ENCODE measurements at regions not wholly inside any gene's neighbourhood (a gene's known extent, or its start where the extent isn't known, plus 50 kb on each side); places are given as distances from the start of the nearest gene placed in this dataset.

DNA sequence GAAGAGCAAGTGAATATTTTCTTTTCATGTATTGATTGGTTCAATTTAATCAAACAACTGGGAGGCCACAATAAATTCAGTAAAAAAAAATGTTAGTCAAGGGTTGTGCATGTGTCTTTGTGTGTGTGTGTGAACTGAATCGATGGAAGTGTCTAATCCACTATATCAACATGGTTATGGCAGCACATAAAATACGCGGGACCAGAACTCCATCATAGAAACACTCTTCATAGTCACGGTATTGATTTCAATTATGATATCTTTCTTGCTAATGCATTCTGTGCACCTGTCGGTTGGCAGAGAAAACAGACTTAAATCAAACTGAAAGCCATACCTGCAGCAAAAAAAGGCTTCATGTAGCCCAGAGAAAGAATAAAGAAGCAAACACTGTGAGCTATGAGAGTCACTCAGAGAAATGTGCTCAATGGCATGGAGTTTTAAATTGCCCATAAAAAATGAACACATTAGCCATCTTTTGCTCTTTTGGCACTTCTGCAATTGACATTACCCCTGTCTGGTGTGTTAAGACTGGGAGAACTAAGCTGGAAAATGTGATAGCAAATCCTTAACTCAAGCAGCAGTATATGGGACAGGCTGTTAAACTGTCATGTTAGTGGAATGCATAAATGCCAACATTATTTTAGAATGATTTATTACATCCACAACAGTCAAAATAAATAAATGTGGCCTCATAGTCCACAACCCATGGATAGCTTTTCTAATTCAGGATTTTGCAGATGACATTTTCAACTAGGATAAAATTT lies 642.4 kb upstream of the C9orf72 start:
- no peak overlapping the region for H3K27ac Mint-ChIP-seq (ENCODE audit: unreplicated experiment)
- H3K9me3 Mint-ChIP-seq (ENCODE audit: unreplicated experiment): no peaks in the 10 kb centered on the region
- H3K4me3 Mint-ChIP-seq (ENCODE audit: unreplicated experiment): no peak overlapping the region
- no peak for TF ChIP-seq CTCF (IDR thresholded peaks at IDR 0.05; ENCODE audit: partially characterized antibody, unreplicated experiment)
- no peaks in the 10 kb centered on the region for H3K36me3 Mint-ChIP-seq (ENCODE audit: unreplicated experiment)
- H3K27me3 Mint-ChIP-seq (ENCODE audit: unreplicated experiment): no peaks in the 10 kb centered on the region
- DNase-seq: no peak
- no peaks in the 10 kb centered on the region for H3K4me1 Mint-ChIP-seq (ENCODE audit: low read depth, unreplicated experiment)

DNA sequence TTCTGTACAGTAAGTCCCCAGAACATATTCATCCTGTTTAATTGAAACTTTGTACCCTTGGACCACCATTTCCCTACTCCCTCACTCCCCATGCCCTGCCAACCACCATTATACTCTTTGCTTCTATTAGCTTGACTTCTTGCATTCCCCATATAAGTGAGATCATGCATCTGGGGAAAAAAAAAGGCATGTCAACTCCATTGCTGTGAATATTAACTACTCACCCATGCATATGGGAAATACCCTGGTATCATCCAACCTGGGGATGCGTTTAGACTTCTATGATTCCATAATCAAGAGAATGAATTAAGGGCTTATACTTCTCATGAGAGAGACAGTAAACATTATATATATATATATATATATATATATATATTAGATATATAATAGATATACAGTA lies 659.4 kb upstream of the C9orf72 start:
- no peak for DNase-seq
- Mint-ChIP-seq H3K4me1 (ENCODE audit: low read depth, unreplicated experiment) (no peaks in the 10 kb centered on the region), H3K9me3 (ENCODE audit: unreplicated experiment) (no peaks in the 10 kb centered on the region), H3K27ac (ENCODE audit: unreplicated experiment) (no peak overlapping the region), H3K27me3 (ENCODE audit: unreplicated experiment) (peaks cover 2% of the 10 kb centered on the region), H3K36me3 (ENCODE audit: unreplicated experiment) (no peaks in the 10 kb centered on the region), H3K4me3 (ENCODE audit: unreplicated experiment) (no peak overlapping the region)
- no peak for TF ChIP-seq CTCF (IDR thresholded peaks at IDR 0.05; ENCODE audit: partially characterized antibody, unreplicated experiment)

DNA sequence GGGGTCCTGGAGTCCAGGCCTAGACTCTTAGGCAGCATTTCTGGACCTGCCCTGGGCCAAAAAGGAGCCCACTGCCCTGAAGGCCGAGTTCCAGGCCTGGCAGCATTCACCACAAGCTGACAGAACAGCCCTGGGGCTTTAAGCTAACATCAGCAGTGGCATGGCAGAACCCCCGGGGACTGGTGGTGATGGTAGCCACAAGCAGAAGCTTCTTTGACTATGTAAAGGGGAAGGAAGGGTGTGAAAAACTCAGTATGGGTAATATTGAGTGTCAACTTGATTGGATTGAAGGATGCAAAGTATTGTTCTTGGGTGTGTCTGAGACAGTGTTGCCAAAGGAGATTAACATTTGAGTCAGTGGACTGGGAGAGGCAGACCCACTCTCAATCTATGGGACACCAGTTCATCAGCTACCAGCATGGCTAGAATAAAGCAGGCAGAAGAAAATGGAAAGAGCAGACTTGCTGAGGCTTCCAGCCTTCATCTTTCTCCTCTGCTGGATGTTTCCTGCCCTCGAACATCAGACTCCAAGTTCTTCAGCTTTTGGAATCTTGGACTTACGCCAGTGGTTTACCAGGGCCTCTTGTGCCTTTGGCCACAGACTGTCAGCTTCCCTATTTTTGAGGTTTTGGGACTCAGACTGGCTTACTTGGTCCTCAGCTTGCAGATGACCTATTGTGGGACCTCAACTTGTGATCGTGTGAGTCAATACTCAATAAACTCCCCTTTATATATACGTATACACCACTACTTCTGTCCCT lies 661.0 kb upstream of the C9orf72 start:
- H3K36me3 Mint-ChIP-seq (ENCODE audit: unreplicated experiment): no peaks in the 10 kb centered on the region
- no peak overlapping the region for H3K27ac Mint-ChIP-seq (ENCODE audit: unreplicated experiment)
- no peak overlapping the region for H3K4me3 Mint-ChIP-seq (ENCODE audit: unreplicated experiment)
- no peak for TF ChIP-seq CTCF (IDR thresholded peaks at IDR 0.05; ENCODE audit: partially characterized antibody, unreplicated experiment)
- no peaks in the 10 kb centered on the region for H3K4me1 Mint-ChIP-seq (ENCODE audit: low read depth, unreplicated experiment)
- H3K9me3 Mint-ChIP-seq (ENCODE audit: unreplicated experiment): no peaks in the 10 kb centered on the region
- no peak for DNase-seq
- peaks cover 2% of the 10 kb centered on the region for H3K27me3 Mint-ChIP-seq (ENCODE audit: unreplicated experiment)

DNA sequence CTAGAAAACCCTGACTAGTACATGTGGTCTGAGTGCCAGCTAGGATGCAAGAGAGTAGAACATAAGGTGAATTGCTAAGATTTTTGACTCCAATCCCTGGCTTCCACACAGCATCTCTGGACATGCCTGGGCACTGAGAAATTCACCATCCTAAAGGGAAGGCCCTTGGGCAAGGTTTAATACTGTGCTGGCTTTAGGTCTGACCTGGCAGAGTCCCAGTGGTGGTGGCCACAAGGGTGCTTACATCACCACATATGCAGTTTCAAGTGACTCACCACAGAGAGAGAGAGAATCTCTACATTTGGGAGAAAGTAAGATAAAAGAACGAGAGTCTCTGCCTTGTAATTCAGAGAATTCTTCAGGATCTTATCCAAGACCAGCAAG lies 661.6 kb upstream of the C9orf72 start:
- H3K4me3 Mint-ChIP-seq (ENCODE audit: unreplicated experiment): no peak overlapping the region
- TF ChIP-seq CTCF (IDR thresholded peaks at IDR 0.05; ENCODE audit: partially characterized antibody, unreplicated experiment): no peak
- H3K4me1 Mint-ChIP-seq (ENCODE audit: low read depth, unreplicated experiment): no peaks in the 10 kb centered on the region
- no peaks in the 10 kb centered on the region for H3K9me3 Mint-ChIP-seq (ENCODE audit: unreplicated experiment)
- H3K27ac Mint-ChIP-seq (ENCODE audit: unreplicated experiment): no peak overlapping the region
- H3K27me3 Mint-ChIP-seq (ENCODE audit: unreplicated experiment): peaks cover 2% of the 10 kb centered on the region
- DNase-seq: no peak
- H3K36me3 Mint-ChIP-seq (ENCODE audit: unreplicated experiment): no peaks in the 10 kb centered on the region

DNA sequence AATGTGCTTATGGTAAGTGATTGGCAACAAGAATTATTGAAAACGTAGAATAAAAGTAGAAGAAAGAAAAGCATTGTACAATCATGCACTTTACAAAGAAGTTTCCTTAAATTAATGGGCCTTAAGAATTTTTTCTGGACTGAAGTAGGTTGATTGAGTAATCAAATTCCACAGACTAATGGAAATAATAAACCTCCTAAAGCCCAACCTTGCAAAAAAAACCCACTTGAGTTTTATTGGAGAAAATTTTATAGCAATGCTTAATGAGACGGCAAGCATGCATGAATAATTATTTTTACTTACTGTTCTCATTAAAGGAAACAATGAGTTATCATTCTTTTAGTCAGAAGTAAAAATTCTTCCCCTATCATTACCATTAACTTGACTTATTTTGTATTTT lies 676.1 kb upstream of the C9orf72 start:
- no peak overlapping the region for H3K4me3 Mint-ChIP-seq (ENCODE audit: unreplicated experiment)
- H3K27me3 Mint-ChIP-seq (ENCODE audit: unreplicated experiment): no peaks in the 10 kb centered on the region
- H3K36me3 Mint-ChIP-seq (ENCODE audit: unreplicated experiment): no peaks in the 10 kb centered on the region
- no peaks in the 10 kb centered on the region for H3K9me3 Mint-ChIP-seq (ENCODE audit: unreplicated experiment)
- no peak overlapping the region for H3K27ac Mint-ChIP-seq (ENCODE audit: unreplicated experiment)
- no peak for TF ChIP-seq CTCF (IDR thresholded peaks at IDR 0.05; ENCODE audit: partially characterized antibody, unreplicated experiment)
- no peak for DNase-seq
- no peaks in the 10 kb centered on the region for H3K4me1 Mint-ChIP-seq (ENCODE audit: low read depth, unreplicated experiment)
